ENCODE measurements at regions not wholly inside any gene's neighbourhood (a gene's known extent, or its start where the extent isn't known, plus 50 kb on each side); places are given as distances from the start of the nearest gene placed in this dataset.

DNA sequence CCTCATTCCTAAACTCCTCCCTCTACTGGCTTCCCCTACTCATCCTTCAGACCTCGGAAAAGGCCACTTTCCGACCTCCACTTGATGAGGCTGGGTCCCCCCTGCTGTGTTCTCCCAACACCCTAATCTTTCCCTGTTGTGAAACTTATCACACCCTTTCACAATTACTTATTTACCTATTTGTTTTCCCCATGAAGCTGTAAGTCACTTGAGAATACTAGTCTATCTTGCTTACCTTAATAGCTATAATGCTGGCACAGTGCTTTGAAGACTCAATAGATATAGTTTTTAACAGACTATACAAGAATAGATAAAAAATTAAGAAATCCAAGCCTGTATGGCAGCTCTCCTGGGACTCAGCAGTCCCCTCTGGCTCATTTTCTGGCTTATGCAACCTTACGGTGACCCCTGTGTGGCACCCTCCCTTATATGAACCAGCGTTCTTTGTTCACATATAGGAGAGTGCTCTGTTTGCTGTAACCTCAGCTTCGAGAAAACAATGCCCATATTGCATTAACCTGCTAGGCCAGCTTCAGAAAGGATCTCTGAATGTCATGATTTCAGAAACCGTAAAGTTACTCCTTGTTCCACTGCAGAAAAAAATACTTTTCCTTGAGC, 220.4 kb upstream of the PKDCC start:
- TF ChIP-seq, protein P1, sequence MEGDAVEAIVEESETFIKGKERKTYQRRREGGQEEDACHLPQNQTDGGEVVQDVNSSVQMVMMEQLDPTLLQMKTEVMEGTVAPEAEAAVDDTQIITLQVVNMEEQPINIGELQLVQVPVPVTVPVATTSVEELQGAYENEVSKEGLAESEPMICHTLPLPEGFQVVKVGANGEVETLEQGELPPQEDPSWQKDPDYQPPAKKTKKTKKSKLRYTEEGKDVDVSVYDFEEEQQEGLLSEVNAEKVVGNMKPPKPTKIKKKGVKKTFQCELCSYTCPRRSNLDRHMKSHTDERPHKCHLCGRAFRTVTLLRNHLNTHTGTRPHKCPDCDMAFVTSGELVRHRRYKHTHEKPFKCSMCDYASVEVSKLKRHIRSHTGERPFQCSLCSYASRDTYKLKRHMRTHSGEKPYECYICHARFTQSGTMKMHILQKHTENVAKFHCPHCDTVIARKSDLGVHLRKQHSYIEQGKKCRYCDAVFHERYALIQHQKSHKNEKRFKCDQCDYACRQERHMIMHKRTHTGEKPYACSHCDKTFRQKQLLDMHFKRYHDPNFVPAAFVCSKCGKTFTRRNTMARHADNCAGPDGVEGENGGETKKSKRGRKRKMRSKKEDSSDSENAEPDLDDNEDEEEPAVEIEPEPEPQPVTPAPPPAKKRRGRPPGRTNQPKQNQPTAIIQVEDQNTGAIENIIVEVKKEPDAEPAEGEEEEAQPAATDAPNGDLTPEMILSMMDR (IDR thresholded peaks at IDR 0.05): no peak
- no peak for TF ChIP-seq POLR2A (IDR thresholded peaks at IDR 0.05)

Data from uterus (tissue), 2 donors.